GM12874 (cell line): ENCODE measurements at regions not wholly inside any gene's neighbourhood (a gene's known extent, or its start where the extent isn't known, plus 50 kb on each side); places are given as distances from the start of the nearest gene placed in this dataset.

ENCODE experiments used
- CTCF ChIP-seq: IDR thresholded peaks from 2 replicates; pipeline ENCODE4 v1.5.1; 2011; ENCODE audit warnings: low read depth, mild to moderate bottlenecking, control low read depth, low read length, moderate library complexity; ENCODE audit not compliant: insufficient read depth

GRCh38 chr6:147674794-147675193 is 166.3 kb downstream of the SAMD5 start:
- TF ChIP-seq CTCF: no peak

GRCh38 chr6:147675281-147675680 is 166.8 kb downstream of the SAMD5 start:
- no peak for TF ChIP-seq CTCF

- TF ChIP-seq CTCF: no peak
Measured at GRCh38 chr6:147676495-147677199, 168.2 kb downstream of the SAMD5 start.

- TF ChIP-seq CTCF: no peak
Measured at GRCh38 chr6:147677647-147678046, 169.2 kb downstream of the SAMD5 start.

- no peak for TF ChIP-seq CTCF
Measured at GRCh38 chr6:147678253-147678652, 169.8 kb downstream of the SAMD5 start.

GRCh38 chr6:147684906-147685305 is 176.4 kb downstream of the SAMD5 start:
- TF ChIP-seq CTCF: no peak

GRCh38 chr6:147689398-147689797 is 180.9 kb downstream of the SAMD5 start:
- TF ChIP-seq CTCF: no peak
